K562 (cell line): ENCODE measurements at regions not wholly inside any gene's neighbourhood (a gene's known extent, or its start where the extent isn't known, plus 50 kb on each side); places are given as distances from the start of the nearest gene placed in this dataset.

ENCODE experiments used
- ATAC-seq: fragments of 200-7000 bp; cut with Tn5 transposase; 3 replicates; pipeline ENCODE4 v1.9.1; 2020; ENCODE audit warnings: moderate library complexity
- BruUV-seq: library from RNA; stranded (reverse); fragments of 400-500 nt; replicated peaks from 2 replicates; lab custom pipeline; 2021; lab: Mats Ljungman, UMichigan
- CTCF ChIA-PET: fragments of 300-600 bp; formaldehyde crosslinking; extraction: SDS; loops from one replicate; lab custom pipeline; 2021; ENCODE audit warnings: low intra/inter-chr PET ratio; lab: Yijun Ruan, JAX
- POLR2A ChIA-PET: fragments of 300-600, 350-650 bp; sonication (Branson Sonifier 250); formaldehyde crosslinking; extraction: SDS; loops from one replicate; lab custom pipeline; 2021; ENCODE audit warnings: antibody characterized with exemption, inconsistent platforms; lab: Yijun Ruan, JAX
- DNase-seq, 4 experiments: peaks; one replicate each; pipeline versions ENCODE4 v3.0.0 to v3.0.0-alpha.2; 2011 to 2018; ENCODE audit warnings: low spot score in 3 of 4, mixed read lengths in 3 of 4; ENCODE audit errors: extremely low read depth in 1 of 4
- FAIRE-seq: peaks from 2 replicates; lab custom pipeline; 2011; peaks lifted over from hg19 to GRCh38; lab: Jason Lieb, UNC
- H2AFZ ChIP-seq: 2 replicates; pipeline ENCODE4 v1.6.0; 2011; ENCODE audit warnings: low read depth, low read length, control low read depth, inconsistent platforms
- H3K27ac ChIP-seq: fragments of 200-600 bp; 3 replicates; pipeline ENCODE4 v1.8.0; 2011; ENCODE audit warnings: low read depth, mild to moderate bottlenecking, control low read depth, inconsistent platforms, low read length, moderate library complexity, mixed read lengths; ENCODE audit errors: extremely low read depth
- H3K27me3 ChIP-seq, 2 experiments: fragments of 300-600 bp in 1 of 2; 2 replicates in 1 of 2; 3 replicates in 1 of 2; pipeline versions ENCODE4 v1.6.0 to v1.8.0; 2011; ENCODE audit warnings: inconsistent platforms in 2 of 2, low read length in 2 of 2, mild to moderate bottlenecking in 1 of 2, mixed read lengths in 1 of 2, moderate library complexity in 1 of 2; ENCODE audit not compliant: control insufficient read depth in 2 of 2, insufficient read depth in 2 of 2
- H3K36me3 ChIP-seq: fragments of 300-600 bp; 3 replicates; pipeline ENCODE4 v1.8.0; 2011; ENCODE audit warnings: mild to moderate bottlenecking, low read length, inconsistent platforms; ENCODE audit not compliant: control insufficient read depth, insufficient read depth
- H3K4me1 ChIP-seq, 2 experiments: fragments of 200-600 bp in 1 of 2; replicated peaks in 1 of 2; 2 replicates in 1 of 2; 3 replicates in 1 of 2; pipeline versions ENCODE4 v1.5.1 to v1.8.0; 2011; ENCODE audit warnings: inconsistent platforms in 2 of 2, low read length in 2 of 2, mild to moderate bottlenecking in 1 of 2, mixed read lengths in 1 of 2, moderate library complexity in 1 of 2; ENCODE audit not compliant: control insufficient read depth in 2 of 2, insufficient read depth in 2 of 2
- H3K4me2 ChIP-seq: 2 replicates; pipeline ENCODE4 v1.6.1; 2011; ENCODE audit warnings: low read length, control low read depth, inconsistent platforms, mixed read lengths; ENCODE audit not compliant: insufficient read depth
- H3K4me3 ChIP-seq: fragments of 200-600 bp; sonication (generic), shearing (Covaris generic); 2 replicates; pipeline ENCODE4 v1.5.1; 2016; ENCODE audit warnings: control low read depth, inconsistent platforms
- H3K79me2 ChIP-seq: fragments of 200-600 bp; 3 replicates; pipeline ENCODE4 v1.8.0; 2011; ENCODE audit warnings: low read length, inconsistent platforms; ENCODE audit not compliant: control insufficient read depth, insufficient read depth
- H3K9ac ChIP-seq, 2 experiments: 2 replicates each; pipeline versions ENCODE4 v1.6.0 to v1.6.1; 2011; ENCODE audit warnings: low read depth in 2 of 2, low read length in 2 of 2, control low read depth in 1 of 2, inconsistent platforms in 1 of 2, mild to moderate bottlenecking in 1 of 2, mixed read lengths in 1 of 2; ENCODE audit not compliant: insufficient read depth in 1 of 2
- H3K9me1 ChIP-seq: one replicate; pipeline ENCODE4 v1.6.0; 2011; ENCODE audit warnings: inconsistent platforms, mild to moderate bottlenecking, low read length, moderate library complexity; ENCODE audit not compliant: control insufficient read depth, insufficient read depth
- H3K9me3 ChIP-seq: replicated peaks from 2 replicates; pipeline ENCODE4 v1.5.1; 2011; ENCODE audit warnings: low read depth, low read length, inconsistent platforms; ENCODE audit not compliant: control insufficient read depth, insufficient read depth
- H4K20me1 ChIP-seq: replicated peaks from 2 replicates; pipeline ENCODE4 v1.6.1; 2011; ENCODE audit warnings: low read length, inconsistent platforms, mixed read lengths; ENCODE audit not compliant: control insufficient read depth, insufficient read depth
- BRF1 ChIP-seq: IDR thresholded peaks from 3 replicates; pipeline ENCODE4 v1.6.1; 2011; ENCODE audit warnings: borderline replicate concordance, mild to moderate bottlenecking; ENCODE audit not compliant: insufficient read length; ENCODE audit errors: extremely low read depth
- CHD7 ChIP-seq: fragments of 200-600 bp; sonication (generic); IDR thresholded peaks from one replicate; pipeline ENCODE4 v1.6.1; 2012; ENCODE audit warnings: mild to moderate bottlenecking, low read depth, low read length, inconsistent platforms
- ELK3 ChIP-seq: fragments of 450-650 bp; formaldehyde crosslinking; IDR thresholded peaks from 2 replicates; pipeline ENCODE4 v1.4.0; 2020; ENCODE audit warnings: mild to moderate bottlenecking
- RERE ChIP-seq: sonication (generic); formaldehyde crosslinking; IDR thresholded peaks from 2 replicates; pipeline ENCODE4 v1.8.0; 2023; ENCODE audit warnings: missing genetic modification reagents, mild to moderate bottlenecking, borderline replicate concordance
- WGBS: fragments of 100-300 bp; shearing (Covaris generic); methylation state at CpG from one replicate; pipeline ENCODE4 v1.1.6; 2016; ENCODE audit warnings: low coverage, mixed read lengths; ENCODE audit not compliant: insufficient coverage; ENCODE audit errors: missing lambda C conversion rate; 5-methylcytosine and 5-hydroxymethylcytosine counted together
- in situ Hi-C: fragments of 300-500 bp; cut with MboI; formaldehyde crosslinking; loops from 4 replicates; pipeline ENCODE4 v1.15.0; 2018; ENCODE audit warnings: inconsistent platforms, mixed read lengths
- intact Hi-C: fragments of 100-400 bp; cut with micrococcal nuclease; formaldehyde crosslinking; loops from 2 replicates; pipeline ENCODE4 v1.14.2; 2022

GRCh38 chr5:30686530-30686929 lies 507.0 kb upstream of the CDH6 start:
- Histone ChIP-seq H3K4me2 (no peak overlapping the region), H3K9me1 (no peaks in the 10 kb centered on the region), H4K20me1 (no peaks in the 10 kb centered on the region), H3K27ac (no peak overlapping the region), H2AFZ (no peak overlapping the region), H3K9ac (no peak overlapping the region), H3K4me1 (no peaks in the 10 kb centered on the region), H3K9me3 (no peaks in the 10 kb centered on the region), H3K36me3 (no peaks in the 10 kb centered on the region), H3K4me3 (no peak overlapping the region), H3K79me2 (no peaks in the 10 kb centered on the region), H3K27me3 (no peaks in the 10 kb centered on the region)
- no peak for DNase-seq
- 7% methylated on average over 2 of the region's 2 CpGs for WGBS
- no TSS peak for BruUV-seq
- in situ Hi-C loops (no loop called here), intact Hi-C loops (no loop called here)
- ChIA-PET POLR2A (no interaction called here), CTCF (no interaction called here)
- FAIRE-seq = no peak
- ATAC-seq = no peak
- TF ChIP-seq ELK3 (CRISPR knock-in tag) = no peak
- no peak for TF ChIP-seq RERE
- no peak for TF ChIP-seq BRF1
- TF ChIP-seq CHD7 = no peak
